ENCODE measurements at regions not wholly inside any gene's neighbourhood (a gene's known extent, or its start where the extent isn't known, plus 50 kb on each side); places are given as distances from the start of the nearest gene placed in this dataset.

DNA sequence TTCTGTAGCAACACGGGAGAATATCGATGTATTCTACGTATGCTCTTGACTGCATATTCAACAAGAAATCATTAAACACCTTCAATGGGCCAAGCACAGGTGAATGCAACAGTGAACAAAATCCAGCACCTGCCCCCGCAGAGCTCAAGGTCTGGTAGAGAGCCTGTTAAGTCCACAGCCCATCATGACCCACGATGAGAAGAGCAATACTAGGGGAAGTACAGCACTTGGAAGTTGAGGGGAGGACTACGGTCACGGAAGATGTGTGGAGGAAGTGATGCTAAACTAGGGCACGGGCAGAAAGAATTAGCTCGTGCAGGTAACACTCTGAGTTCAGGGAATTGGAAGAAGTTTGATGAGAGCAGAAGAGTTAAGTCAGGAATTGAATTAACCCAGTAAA, 253.6 kb downstream of the HAPSTR1 start:
- TF ChIP-seq, protein P1, sequence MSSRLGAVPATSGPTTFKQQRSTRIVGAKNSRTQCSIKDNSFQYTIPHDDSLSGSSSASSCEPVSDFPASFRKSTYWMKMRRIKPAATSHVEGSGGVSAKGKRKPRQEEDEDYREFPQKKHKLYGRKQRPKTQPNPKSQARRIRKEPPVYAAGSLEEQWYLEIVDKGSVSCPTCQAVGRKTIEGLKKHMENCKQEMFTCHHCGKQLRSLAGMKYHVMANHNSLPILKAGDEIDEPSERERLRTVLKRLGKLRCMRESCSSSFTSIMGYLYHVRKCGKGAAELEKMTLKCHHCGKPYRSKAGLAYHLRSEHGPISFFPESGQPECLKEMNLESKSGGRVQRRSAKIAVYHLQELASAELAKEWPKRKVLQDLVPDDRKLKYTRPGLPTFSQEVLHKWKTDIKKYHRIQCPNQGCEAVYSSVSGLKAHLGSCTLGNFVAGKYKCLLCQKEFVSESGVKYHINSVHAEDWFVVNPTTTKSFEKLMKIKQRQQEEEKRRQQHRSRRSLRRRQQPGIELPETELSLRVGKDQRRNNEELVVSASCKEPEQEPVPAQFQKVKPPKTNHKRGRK (CRISPR knock-in tag; IDR thresholded peaks at IDR 0.05; ENCODE audit: borderline replicate concordance), result no peak
- TF ChIP-seq, protein P2, sequence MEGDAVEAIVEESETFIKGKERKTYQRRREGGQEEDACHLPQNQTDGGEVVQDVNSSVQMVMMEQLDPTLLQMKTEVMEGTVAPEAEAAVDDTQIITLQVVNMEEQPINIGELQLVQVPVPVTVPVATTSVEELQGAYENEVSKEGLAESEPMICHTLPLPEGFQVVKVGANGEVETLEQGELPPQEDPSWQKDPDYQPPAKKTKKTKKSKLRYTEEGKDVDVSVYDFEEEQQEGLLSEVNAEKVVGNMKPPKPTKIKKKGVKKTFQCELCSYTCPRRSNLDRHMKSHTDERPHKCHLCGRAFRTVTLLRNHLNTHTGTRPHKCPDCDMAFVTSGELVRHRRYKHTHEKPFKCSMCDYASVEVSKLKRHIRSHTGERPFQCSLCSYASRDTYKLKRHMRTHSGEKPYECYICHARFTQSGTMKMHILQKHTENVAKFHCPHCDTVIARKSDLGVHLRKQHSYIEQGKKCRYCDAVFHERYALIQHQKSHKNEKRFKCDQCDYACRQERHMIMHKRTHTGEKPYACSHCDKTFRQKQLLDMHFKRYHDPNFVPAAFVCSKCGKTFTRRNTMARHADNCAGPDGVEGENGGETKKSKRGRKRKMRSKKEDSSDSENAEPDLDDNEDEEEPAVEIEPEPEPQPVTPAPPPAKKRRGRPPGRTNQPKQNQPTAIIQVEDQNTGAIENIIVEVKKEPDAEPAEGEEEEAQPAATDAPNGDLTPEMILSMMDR (IDR thresholded peaks at IDR 0.05), result no peak
- no peak for TF ChIP-seq SMAD4 (CRISPR knock-in tag; IDR thresholded peaks at IDR 0.05)
- TF ChIP-seq, protein P3, sequence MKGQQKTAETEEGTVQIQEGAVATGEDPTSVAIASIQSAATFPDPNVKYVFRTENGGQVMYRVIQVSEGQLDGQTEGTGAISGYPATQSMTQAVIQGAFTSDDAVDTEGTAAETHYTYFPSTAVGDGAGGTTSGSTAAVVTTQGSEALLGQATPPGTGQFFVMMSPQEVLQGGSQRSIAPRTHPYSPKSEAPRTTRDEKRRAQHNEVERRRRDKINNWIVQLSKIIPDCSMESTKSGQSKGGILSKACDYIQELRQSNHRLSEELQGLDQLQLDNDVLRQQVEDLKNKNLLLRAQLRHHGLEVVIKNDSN (CRISPR knock-in tag; IDR thresholded peaks at IDR 0.05), result no peak
- TF ChIP-seq, protein P4, sequence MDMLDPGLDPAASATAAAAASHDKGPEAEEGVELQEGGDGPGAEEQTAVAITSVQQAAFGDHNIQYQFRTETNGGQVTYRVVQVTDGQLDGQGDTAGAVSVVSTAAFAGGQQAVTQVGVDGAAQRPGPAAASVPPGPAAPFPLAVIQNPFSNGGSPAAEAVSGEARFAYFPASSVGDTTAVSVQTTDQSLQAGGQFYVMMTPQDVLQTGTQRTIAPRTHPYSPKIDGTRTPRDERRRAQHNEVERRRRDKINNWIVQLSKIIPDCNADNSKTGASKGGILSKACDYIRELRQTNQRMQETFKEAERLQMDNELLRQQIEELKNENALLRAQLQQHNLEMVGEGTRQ (CRISPR knock-in tag; IDR thresholded peaks at IDR 0.05), result no peak
- TF ChIP-seq, protein P5, sequence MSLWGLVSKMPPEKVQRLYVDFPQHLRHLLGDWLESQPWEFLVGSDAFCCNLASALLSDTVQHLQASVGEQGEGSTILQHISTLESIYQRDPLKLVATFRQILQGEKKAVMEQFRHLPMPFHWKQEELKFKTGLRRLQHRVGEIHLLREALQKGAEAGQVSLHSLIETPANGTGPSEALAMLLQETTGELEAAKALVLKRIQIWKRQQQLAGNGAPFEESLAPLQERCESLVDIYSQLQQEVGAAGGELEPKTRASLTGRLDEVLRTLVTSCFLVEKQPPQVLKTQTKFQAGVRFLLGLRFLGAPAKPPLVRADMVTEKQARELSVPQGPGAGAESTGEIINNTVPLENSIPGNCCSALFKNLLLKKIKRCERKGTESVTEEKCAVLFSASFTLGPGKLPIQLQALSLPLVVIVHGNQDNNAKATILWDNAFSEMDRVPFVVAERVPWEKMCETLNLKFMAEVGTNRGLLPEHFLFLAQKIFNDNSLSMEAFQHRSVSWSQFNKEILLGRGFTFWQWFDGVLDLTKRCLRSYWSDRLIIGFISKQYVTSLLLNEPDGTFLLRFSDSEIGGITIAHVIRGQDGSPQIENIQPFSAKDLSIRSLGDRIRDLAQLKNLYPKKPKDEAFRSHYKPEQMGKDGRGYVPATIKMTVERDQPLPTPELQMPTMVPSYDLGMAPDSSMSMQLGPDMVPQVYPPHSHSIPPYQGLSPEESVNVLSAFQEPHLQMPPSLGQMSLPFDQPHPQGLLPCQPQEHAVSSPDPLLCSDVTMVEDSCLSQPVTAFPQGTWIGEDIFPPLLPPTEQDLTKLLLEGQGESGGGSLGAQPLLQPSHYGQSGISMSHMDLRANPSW (CRISPR knock-in tag; conservative IDR thresholded peaks at IDR 0.05; ENCODE audit: low read depth), result no peak
- no peak for TF ChIP-seq ZNF416 (CRISPR knock-in tag; IDR thresholded peaks at IDR 0.05)
- no peak for TF ChIP-seq SP1 (CRISPR knock-in tag; conservative IDR thresholded peaks at IDR 0.05)
- TF ChIP-seq, protein P6, sequence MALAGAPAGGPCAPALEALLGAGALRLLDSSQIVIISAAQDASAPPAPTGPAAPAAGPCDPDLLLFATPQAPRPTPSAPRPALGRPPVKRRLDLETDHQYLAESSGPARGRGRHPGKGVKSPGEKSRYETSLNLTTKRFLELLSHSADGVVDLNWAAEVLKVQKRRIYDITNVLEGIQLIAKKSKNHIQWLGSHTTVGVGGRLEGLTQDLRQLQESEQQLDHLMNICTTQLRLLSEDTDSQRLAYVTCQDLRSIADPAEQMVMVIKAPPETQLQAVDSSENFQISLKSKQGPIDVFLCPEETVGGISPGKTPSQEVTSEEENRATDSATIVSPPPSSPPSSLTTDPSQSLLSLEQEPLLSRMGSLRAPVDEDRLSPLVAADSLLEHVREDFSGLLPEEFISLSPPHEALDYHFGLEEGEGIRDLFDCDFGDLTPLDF (CRISPR knock-in tag; IDR thresholded peaks at IDR 0.05), result no peak
- TF ChIP-seq, protein P7, sequence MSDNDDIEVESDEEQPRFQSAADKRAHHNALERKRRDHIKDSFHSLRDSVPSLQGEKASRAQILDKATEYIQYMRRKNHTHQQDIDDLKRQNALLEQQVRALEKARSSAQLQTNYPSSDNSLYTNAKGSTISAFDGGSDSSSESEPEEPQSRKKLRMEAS (CRISPR knock-in tag; IDR thresholded peaks at IDR 0.05), result no peak
- TF ChIP-seq NR2C2 (CRISPR knock-in tag; IDR thresholded peaks at IDR 0.05), result no peak
- no peak for TF ChIP-seq ESRRA (CRISPR knock-in tag; IDR thresholded peaks at IDR 0.05; ENCODE audit: borderline replicate concordance)
- TF ChIP-seq TCF7 (CRISPR knock-in tag; IDR thresholded peaks at IDR 0.05; ENCODE audit: low read depth), result no peak

Measured in WTC11 (cell line).